RPMI8226 (cell line): ENCODE measurements at regions not wholly inside any gene's neighbourhood (a gene's known extent, or its start where the extent isn't known, plus 50 kb on each side); places are given as distances from the start of the nearest gene placed in this dataset.

Experiments
- DNase-seq: peaks from one replicate; pipeline ENCODE4 v3.0.0-alpha.2; 2015

DNA sequence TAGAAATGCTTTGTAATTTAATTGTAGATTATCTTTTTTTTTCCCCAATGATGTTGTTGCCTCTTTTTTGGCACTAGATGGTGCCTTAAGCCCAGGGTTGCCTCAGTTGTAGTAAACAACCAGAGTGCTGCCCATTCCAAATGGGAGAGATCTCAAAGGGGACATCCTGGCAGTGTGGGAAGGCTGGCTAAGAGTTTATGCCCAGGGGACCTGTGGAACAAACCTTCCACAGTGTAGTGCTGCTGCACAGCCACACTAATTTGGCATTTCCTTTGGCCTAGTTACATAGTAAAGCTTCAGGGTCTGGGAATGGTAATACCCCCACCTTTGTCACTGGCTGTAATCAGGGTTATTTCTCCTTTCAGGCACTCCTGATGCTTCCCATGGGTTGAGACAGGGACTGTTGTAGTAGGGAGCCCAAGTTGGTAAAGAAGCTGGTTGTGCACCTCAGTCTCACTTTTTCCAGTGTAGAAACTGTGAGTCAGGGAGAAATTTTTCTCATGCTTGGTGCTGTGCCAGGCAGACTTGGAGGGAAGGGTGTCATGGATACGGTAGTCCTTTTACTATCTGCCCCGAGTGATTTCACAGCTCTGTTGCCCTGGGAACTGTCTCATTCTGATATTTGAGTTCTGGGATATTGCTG is 177.8 kb upstream of the ECI2 start:
- DNase-seq: no peak

- no peak for DNase-seq
Measured at GRCh38 chr6:4311976-4312860, 176.8 kb upstream of the ECI2 start.

DNA sequence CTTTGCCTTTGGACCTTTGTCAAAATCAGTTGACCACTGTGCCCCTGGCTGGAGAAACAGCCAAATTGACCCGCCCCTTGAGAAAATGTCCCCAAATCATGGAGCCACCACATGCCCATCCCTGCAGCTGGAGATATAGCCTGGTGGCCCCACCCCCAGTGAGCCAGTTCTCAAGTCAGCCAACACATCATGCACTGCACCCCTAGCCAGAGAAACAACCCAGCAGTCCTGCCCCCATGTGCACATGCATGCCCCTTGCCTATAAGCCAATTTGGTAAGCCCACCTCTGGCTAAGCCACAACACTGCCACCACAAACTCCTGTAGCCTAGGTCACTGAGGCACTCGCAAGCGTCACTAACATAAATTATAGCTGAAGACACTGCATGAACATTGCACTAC is 174.2 kb upstream of the ECI2 start:
- DNase-seq: no peak

DNA sequence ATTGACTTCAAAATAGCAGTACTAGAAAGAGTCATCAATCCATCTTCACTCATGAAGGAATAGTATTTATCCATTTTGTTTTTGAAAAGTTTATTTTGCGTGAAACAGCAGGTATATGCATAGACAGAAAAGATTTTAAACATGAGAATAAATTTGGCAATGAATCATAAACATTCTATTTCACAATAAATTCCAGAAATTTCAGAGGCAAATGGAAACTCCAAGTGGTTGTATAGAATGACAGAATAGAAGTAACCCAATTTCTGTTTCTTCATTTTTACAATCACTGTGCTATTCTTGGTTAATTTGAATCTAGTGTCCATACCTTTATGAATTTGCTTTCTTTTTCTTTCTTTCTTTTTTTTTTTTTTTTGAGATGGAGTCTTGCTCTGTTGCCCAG is 173.0 kb upstream of the ECI2 start:
- DNase-seq: no peak

GRCh38 chr6:4304927-4305455 is 169.6 kb upstream of the ECI2 start:
- DNase-seq: no peak

DNA sequence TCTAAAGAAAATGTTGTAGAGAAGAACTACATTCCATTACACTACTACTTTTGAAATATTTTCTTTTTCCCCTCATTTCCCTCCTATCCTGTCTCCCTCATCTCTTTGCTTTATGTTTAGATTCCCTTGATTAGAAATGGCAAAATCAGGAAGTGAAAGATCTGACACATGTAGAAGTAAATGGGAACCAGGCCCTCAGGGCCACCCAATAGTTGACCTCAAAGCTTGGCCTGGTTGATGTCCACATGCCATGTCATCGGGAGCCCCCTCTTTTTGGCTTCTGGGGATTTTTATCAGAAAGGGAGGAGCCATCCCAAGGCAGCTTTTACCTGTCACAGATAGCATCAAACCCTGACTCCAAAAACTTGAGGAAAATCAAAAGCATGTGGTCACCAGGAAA is 168.3 kb upstream of the ECI2 start:
- no peak for DNase-seq

- DNase-seq: no peak
Measured at GRCh38 chr6:4302524-4302923, 167.1 kb upstream of the ECI2 start.

DNA sequence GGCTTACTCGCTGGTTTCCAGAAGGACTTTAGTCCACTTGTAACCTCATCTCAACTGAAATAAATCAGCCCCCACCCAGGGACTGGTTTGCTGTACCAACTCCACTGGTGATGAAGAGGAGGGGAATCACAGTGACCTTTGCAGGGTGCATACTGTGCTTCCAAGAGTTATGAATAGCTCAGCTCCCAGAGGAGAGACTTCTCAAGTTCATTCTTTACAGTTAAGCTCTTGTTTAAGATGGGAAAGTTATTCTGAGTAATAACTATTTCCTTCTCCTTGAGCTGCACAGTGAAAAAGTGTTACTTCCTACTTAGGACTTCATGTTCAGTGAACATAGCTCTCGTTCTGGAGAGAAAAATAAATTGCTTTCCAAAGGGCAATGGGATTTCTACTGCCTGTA is 166.5 kb upstream of the ECI2 start:
- DNase-seq: no peak

DNA sequence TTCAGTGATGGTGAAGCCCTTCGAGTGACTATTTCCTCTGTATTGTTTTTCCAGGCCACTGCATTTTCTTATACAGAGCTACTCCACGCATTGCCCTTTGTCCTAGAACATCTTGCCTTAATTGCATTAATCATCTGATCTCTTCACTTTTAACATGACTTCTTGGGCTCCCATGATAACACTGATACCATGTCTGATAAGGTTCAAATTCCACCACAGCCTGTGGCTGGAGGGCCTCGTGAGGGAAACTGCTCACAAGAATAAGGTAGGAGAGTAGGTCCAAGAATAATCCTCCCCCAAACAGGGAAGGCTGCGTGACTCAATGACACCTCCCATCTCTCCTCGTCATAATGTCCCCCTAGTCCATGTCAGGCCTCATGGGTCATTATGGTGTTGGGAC is 165.5 kb upstream of the ECI2 start:
- no peak for DNase-seq

DNA sequence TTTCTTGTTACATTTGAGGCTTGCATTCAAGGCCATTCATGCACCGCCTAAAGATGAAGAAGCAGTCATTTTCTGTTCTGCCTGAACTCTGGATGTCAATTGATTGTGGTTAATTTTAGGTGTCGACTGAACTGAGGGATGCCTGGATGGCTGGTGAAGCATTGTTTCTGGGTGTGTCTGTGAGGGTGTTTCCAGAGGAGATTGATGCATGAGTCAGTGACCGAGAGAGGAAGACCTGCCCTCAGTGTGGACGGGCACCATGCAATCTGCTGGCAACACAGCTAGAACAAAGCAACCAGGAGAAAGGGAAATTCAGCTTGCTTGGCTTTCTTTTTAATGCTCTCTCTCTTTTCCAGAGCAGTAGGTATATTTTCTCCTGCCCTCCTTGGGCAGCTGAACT is 164.1 kb upstream of the ECI2 start:
- DNase-seq: no peak

GRCh38 chr6:4297348-4297747 is 162.0 kb upstream of the ECI2 start:
- DNase-seq: no peak

- DNase-seq: no peak
Measured at GRCh38 chr6:4296552-4296951, 161.2 kb upstream of the ECI2 start.

GRCh38 chr6:4295783-4296155 is 160.4 kb upstream of the ECI2 start:
- no peak for DNase-seq

- no peak for DNase-seq
Measured at GRCh38 chr6:4295058-4295782, 159.8 kb upstream of the ECI2 start.

GRCh38 chr6:4294636-4295035 is 159.3 kb upstream of the ECI2 start:
- no peak for DNase-seq

- DNase-seq: no peak
Measured at GRCh38 chr6:4291453-4292403, 156.4 kb upstream of the ECI2 start.

DNA sequence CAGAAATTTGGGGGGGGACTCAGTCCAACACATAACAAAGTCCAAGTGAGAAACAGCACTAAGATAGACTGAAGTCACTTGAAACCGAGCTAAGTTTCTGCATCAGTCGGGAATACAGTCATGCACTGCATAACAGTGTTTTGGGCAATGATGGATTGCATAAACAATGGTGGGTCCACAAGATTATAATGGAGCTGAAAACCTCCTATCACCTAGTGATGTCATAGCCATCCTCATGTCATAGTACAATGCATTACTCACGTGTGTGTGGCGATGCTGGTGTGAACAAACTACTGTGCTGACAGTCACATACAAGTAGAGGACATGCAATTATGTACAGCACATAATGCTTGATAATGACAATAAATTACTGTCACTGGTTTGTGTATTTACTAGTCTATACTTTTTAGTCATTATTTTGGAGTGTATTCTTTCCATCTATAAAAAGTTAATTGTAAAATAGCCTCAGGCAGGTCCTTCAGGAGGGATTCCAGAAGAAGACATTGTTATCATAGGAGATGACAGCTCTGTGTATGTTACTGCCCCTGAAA is 154.5 kb upstream of the ECI2 start:
- DNase-seq: no peak

DNA sequence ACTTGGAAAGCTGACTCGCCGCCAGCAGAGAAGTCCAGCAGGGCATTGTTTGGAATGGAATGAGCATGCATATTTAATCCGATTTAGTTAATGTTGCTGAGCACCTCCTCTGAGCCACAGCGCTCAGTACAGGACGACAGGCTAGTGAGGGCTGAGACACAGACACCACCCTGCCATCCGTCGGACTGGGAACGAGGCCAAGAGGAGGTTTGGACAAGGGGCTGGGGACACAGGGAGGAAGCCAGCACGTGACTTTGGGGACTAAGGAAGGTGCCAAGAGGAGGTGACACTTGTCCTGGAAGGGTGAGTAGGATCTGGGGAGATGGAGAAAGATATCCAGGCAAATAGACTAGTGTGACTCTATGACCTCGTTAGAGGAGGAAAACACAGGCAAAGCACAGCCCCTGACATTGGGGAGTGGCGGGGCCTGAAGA is 152.5 kb upstream of the ECI2 start:
- no peak for DNase-seq

DNA sequence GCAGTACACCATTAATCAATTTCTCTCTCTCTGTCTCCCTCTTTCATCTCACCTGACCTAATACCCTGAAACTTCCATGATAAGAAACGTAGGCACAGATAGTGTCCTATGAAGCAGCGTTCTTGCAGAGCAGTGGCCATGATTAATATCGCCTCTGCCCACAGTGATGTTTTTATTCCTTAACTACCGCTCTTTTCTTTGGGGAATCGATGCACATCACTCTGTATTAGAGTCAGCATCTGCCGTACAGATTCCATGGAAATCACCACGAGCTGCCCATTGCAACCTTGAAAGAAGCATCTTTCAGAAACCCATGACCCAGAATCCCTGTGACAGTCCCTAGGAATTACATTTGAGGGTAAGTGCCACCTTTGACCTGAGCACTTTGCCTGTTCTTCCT is 152.0 kb upstream of the ECI2 start:
- DNase-seq: no peak

- no peak for DNase-seq
Measured at GRCh38 chr6:4282926-4283325, 147.6 kb upstream of the ECI2 start.

- peak; percentile 96 for DNase-seq
Measured at GRCh38 chr6:4281341-4282293, 146.2 kb upstream of the ECI2 start.
